ENCODE measurements at regions not wholly inside any gene's neighbourhood (a gene's known extent, or its start where the extent isn't known, plus 50 kb on each side); places are given as distances from the start of the nearest gene placed in this dataset.

GRCh38 chr2:106041150-106041549, 153.0 kb downstream of the UXS1 start:
- peaks cover 40% of the 10 kb centered on the region for H3K4me1 Mint-ChIP-seq (ENCODE audit: low read depth, unreplicated experiment)
- no peak overlapping the region for H3K4me3 Mint-ChIP-seq (ENCODE audit: unreplicated experiment)
- no peak overlapping the region for H3K27ac Mint-ChIP-seq (ENCODE audit: unreplicated experiment)
- no peak for TF ChIP-seq CTCF (IDR thresholded peaks at IDR 0.05; ENCODE audit: partially characterized antibody, unreplicated experiment)
- no peaks in the 10 kb centered on the region for H3K27me3 Mint-ChIP-seq (ENCODE audit: unreplicated experiment)
- no peaks in the 10 kb centered on the region for H3K36me3 Mint-ChIP-seq (ENCODE audit: unreplicated experiment)
- peaks cover 1% of the 10 kb centered on the region for H3K9me3 Mint-ChIP-seq (ENCODE audit: unreplicated experiment)
- DNase-seq = no peak

- no peak overlapping the region for H3K27ac Mint-ChIP-seq (ENCODE audit: unreplicated experiment)
- TF ChIP-seq CTCF (IDR thresholded peaks at IDR 0.05; ENCODE audit: partially characterized antibody, unreplicated experiment) = no peak
- no peak for DNase-seq
- H3K36me3 Mint-ChIP-seq (ENCODE audit: unreplicated experiment) = no peaks in the 10 kb centered on the region
- peaks cover 1% of the 10 kb centered on the region for H3K9me3 Mint-ChIP-seq (ENCODE audit: unreplicated experiment)
- no peaks in the 10 kb centered on the region for H3K27me3 Mint-ChIP-seq (ENCODE audit: unreplicated experiment)
- no peak overlapping the region for H3K4me3 Mint-ChIP-seq (ENCODE audit: unreplicated experiment)
- H3K4me1 Mint-ChIP-seq (ENCODE audit: low read depth, unreplicated experiment) = peaks cover 30% of the 10 kb centered on the region
Measured at GRCh38 chr2:106039634-106040315, 154.3 kb downstream of the UXS1 start.

GRCh38 chr2:106038601-106039375, 155.3 kb downstream of the UXS1 start:
- Mint-ChIP-seq H3K27me3 (ENCODE audit: unreplicated experiment) (no peaks in the 10 kb centered on the region), H3K4me1 (ENCODE audit: low read depth, unreplicated experiment) (peaks cover 21% of the 10 kb centered on the region), H3K36me3 (ENCODE audit: unreplicated experiment) (no peaks in the 10 kb centered on the region), H3K4me3 (ENCODE audit: unreplicated experiment) (no peak overlapping the region), H3K27ac (ENCODE audit: unreplicated experiment) (peak overlapping the region; percentile 14), H3K9me3 (ENCODE audit: unreplicated experiment) (peaks cover 1% of the 10 kb centered on the region)
- DNase-seq = no peak
- TF ChIP-seq CTCF (IDR thresholded peaks at IDR 0.05; ENCODE audit: partially characterized antibody, unreplicated experiment) = no peak

- Mint-ChIP-seq H3K36me3 (ENCODE audit: unreplicated experiment) (peaks cover 3% of the 10 kb centered on the region), H3K9me3 (ENCODE audit: unreplicated experiment) (peaks cover 1% of the 10 kb centered on the region), H3K27me3 (ENCODE audit: unreplicated experiment) (no peaks in the 10 kb centered on the region), H3K27ac (ENCODE audit: unreplicated experiment) (peak overlapping the region; percentile 11), H3K4me1 (ENCODE audit: low read depth, unreplicated experiment) (peaks cover 16% of the 10 kb centered on the region), H3K4me3 (ENCODE audit: unreplicated experiment) (peak overlapping the region; percentile 48)
- TF ChIP-seq CTCF (IDR thresholded peaks at IDR 0.05; ENCODE audit: partially characterized antibody, unreplicated experiment) = no peak
- DNase-seq = peak; percentile 39
Measured at GRCh38 chr2:106037932-106038331, 156.2 kb downstream of the UXS1 start.

- Mint-ChIP-seq H3K27me3 (ENCODE audit: unreplicated experiment) (no peaks in the 10 kb centered on the region), H3K4me1 (ENCODE audit: low read depth, unreplicated experiment) (peaks cover 13% of the 10 kb centered on the region), H3K9me3 (ENCODE audit: unreplicated experiment) (peaks cover 1% of the 10 kb centered on the region), H3K36me3 (ENCODE audit: unreplicated experiment) (peaks cover 6% of the 10 kb centered on the region), H3K4me3 (ENCODE audit: unreplicated experiment) (no peak overlapping the region), H3K27ac (ENCODE audit: unreplicated experiment) (no peak overlapping the region)
- no peak for TF ChIP-seq CTCF (IDR thresholded peaks at IDR 0.05; ENCODE audit: partially characterized antibody, unreplicated experiment)
- no peak for DNase-seq
Measured at GRCh38 chr2:106037262-106037661, 156.8 kb downstream of the UXS1 start.
